Activated B cell treated with CpG ODN at 0.5 μM for 24 hours (primary cell): ENCODE measurements at regions not wholly inside any gene's neighbourhood (a gene's known extent, or its start where the extent isn't known, plus 50 kb on each side); places are given as distances from the start of the nearest gene placed in this dataset.

Experiments used
- ATAC-seq: fragments of 200-7000 bp; cut with Tn5 transposase; one replicate; pipeline ENCODE4 v1.10.0; 2021; ENCODE audit warnings: low read depth, mild to moderate bottlenecking, moderate library complexity
- CTCF ChIA-PET: fragments of 350-600 bp; sonication (Branson Sonifier 250); formaldehyde crosslinking; loops from one replicate; lab custom pipeline; 2021; ENCODE audit warnings: antibody characterized with exemption; lab: Charles Lee
- POLR2A ChIA-PET: fragments of 350-600 bp; sonication (Branson Sonifier 250); formaldehyde crosslinking; loops from one replicate; lab custom pipeline; 2021; ENCODE audit warnings: antibody characterized with exemption; lab: Charles Lee
- DNase-seq: peaks from one replicate; pipeline ENCODE4 v3.0.0; 2022
- H3K27ac Mint-ChIP-seq: one replicate; pipeline ENCODE4 v1.8.0; 2020; ENCODE audit warnings: mixed read lengths
- H3K27me3 Mint-ChIP-seq: one replicate; pipeline ENCODE4 v1.8.0; 2021; ENCODE audit warnings: mixed read lengths
- H3K36me3 Mint-ChIP-seq: one replicate; pipeline ENCODE4 v1.8.0; 2021; ENCODE audit warnings: low read depth, mixed read lengths
- H3K4me1 Mint-ChIP-seq: one replicate; pipeline ENCODE4 v1.8.0; 2021; ENCODE audit warnings: mixed read lengths
- H3K4me3 Mint-ChIP-seq: one replicate; pipeline ENCODE4 v1.8.0; 2020; ENCODE audit warnings: mild to moderate bottlenecking, mixed read lengths
- H3K9me3 Mint-ChIP-seq: one replicate; pipeline ENCODE4 v1.8.0; 2020; ENCODE audit warnings: mixed read lengths
- intact Hi-C: fragments of 100-400 bp; cut with micrococcal nuclease; formaldehyde crosslinking; loops from one replicate; pipeline ENCODE4 v1.15.1; 2024
- TF ChIP-seq, protein P1 (sequence below): fragments of 200-600 bp; IDR thresholded peaks from one replicate; pipeline ENCODE4 v1.8.0; 2022; ENCODE audit warnings: antibody characterized with exemption, mild to moderate bottlenecking

DNA sequence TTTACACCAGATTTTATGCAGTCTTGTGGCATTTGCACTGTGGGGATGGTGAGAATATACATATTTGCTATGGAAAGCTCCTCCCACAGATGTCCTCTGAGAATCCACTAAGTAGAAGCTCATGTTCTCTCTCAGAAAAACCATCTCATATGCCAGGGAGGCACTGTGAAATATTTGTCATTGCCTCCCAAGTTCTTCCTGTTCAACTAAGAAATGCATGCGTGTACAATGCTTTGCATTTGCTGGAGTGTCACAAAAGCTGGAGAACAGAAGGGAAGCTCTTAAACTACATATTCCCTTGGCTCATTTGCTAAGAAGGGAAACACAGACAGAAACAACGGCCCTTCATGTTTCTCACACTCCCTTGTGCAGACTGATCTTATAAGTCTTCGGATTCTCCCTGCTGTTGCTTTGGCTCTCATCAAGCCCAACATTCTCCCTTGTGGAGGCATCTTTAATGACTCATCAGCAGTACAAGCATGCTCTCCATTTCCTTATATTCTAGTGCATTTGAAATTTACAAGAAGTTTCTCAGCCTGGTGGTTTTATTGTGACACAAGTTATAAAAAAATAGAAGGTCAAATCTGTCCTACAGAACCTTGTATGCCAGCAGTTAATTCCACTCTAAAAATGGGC, 220.6 kb downstream of the TRIM36 start:
- H3K27me3 Mint-ChIP-seq = no peaks in the 10 kb centered on the region
- H3K4me1 Mint-ChIP-seq = peaks cover 20% of the 10 kb centered on the region
- ATAC-seq (no peak), DNase-seq (no peak)
- no peaks in the 10 kb centered on the region for H3K9me3 Mint-ChIP-seq
- H3K27ac Mint-ChIP-seq = no peak overlapping the region
- H3K4me3 Mint-ChIP-seq = no peak overlapping the region
- ChIA-PET POLR2A (no interaction called here), CTCF (no interaction called here)
- intact Hi-C loops = no loop called here
- H3K36me3 Mint-ChIP-seq = no peaks in the 10 kb centered on the region
- TF ChIP-seq, protein P1, sequence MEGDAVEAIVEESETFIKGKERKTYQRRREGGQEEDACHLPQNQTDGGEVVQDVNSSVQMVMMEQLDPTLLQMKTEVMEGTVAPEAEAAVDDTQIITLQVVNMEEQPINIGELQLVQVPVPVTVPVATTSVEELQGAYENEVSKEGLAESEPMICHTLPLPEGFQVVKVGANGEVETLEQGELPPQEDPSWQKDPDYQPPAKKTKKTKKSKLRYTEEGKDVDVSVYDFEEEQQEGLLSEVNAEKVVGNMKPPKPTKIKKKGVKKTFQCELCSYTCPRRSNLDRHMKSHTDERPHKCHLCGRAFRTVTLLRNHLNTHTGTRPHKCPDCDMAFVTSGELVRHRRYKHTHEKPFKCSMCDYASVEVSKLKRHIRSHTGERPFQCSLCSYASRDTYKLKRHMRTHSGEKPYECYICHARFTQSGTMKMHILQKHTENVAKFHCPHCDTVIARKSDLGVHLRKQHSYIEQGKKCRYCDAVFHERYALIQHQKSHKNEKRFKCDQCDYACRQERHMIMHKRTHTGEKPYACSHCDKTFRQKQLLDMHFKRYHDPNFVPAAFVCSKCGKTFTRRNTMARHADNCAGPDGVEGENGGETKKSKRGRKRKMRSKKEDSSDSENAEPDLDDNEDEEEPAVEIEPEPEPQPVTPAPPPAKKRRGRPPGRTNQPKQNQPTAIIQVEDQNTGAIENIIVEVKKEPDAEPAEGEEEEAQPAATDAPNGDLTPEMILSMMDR = no peak

DNA sequence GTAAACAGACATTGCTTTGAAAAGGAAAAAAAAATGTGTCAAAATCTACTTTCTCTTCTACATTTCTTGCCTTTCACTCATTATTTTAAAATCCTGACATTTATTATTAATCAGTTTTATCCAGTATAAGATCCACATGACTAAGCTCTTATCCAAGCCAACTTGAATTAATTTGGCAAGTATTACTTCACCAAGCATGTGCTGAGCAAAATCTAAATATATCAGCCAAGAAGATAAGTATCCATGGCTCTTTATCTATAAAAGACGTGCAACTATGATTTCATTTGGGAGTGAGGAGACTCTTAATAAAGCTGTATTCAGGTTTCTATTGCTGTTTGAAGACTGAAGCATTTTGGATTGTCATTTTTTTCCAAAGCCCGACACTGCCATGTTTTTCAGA, 221.3 kb downstream of the TRIM36 start:
- TF ChIP-seq, protein P1 = no peak
- ATAC-seq (no peak), DNase-seq (no peak)
- no peaks in the 10 kb centered on the region for H3K9me3 Mint-ChIP-seq
- ChIA-PET CTCF (no interaction called here), POLR2A (no interaction called here)
- H3K36me3 Mint-ChIP-seq = no peaks in the 10 kb centered on the region
- H3K4me1 Mint-ChIP-seq = peaks cover 13% of the 10 kb centered on the region
- no peak overlapping the region for H3K27ac Mint-ChIP-seq
- no peak overlapping the region for H3K4me3 Mint-ChIP-seq
- H3K27me3 Mint-ChIP-seq = no peaks in the 10 kb centered on the region
- intact Hi-C loops = no loop called here

DNA sequence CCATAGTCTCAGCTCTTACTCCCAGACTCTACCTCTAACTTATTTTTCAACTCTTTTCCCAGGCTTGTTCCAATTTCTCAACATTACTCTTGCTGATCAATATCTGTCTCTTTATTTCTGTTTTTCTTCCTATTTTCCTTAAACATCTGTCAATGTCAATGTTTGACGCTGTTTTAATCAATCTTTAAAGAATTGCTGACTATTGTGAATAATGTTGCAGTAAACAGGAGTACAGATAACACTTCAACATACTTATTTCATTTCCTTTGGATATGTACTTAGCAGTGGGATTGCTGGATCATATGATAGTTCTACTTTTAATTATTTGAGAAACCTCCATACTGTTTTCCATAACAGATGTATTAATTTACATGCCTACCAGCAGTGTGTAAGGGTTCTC, 229.0 kb downstream of the TRIM36 start:
- Mint-ChIP-seq H3K4me3 (no peak overlapping the region), H3K27me3 (no peaks in the 10 kb centered on the region), H3K36me3 (peaks cover 3% of the 10 kb centered on the region), H3K9me3 (peaks cover 27% of the 10 kb centered on the region), H3K27ac (no peak overlapping the region), H3K4me1 (no peaks in the 10 kb centered on the region)
- TF ChIP-seq, protein P1 = no peak
- intact Hi-C loops = no loop called here
- no peak for DNase-seq
- ChIA-PET POLR2A (no interaction called here), CTCF (no interaction called here)
- no peak for ATAC-seq

DNA sequence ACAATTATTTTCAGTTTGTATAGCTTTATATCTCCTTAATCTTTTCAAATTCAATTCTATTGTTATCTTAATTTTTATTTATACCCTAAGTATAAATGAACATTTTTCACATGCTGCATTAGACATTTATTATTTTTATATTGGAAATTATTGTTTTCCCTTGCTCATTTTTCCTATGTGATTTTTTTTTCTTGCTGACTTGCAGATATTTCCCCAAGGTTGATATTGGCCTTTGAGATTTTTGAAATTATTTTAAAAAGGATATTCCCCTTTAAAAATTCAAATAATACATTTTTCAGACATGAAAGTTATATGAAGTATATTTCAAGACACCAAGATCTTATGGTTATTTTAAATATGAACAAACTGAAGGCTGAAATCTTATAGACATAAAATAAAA, 234.2 kb downstream of the TRIM36 start:
- no peak overlapping the region for H3K27ac Mint-ChIP-seq

DNA sequence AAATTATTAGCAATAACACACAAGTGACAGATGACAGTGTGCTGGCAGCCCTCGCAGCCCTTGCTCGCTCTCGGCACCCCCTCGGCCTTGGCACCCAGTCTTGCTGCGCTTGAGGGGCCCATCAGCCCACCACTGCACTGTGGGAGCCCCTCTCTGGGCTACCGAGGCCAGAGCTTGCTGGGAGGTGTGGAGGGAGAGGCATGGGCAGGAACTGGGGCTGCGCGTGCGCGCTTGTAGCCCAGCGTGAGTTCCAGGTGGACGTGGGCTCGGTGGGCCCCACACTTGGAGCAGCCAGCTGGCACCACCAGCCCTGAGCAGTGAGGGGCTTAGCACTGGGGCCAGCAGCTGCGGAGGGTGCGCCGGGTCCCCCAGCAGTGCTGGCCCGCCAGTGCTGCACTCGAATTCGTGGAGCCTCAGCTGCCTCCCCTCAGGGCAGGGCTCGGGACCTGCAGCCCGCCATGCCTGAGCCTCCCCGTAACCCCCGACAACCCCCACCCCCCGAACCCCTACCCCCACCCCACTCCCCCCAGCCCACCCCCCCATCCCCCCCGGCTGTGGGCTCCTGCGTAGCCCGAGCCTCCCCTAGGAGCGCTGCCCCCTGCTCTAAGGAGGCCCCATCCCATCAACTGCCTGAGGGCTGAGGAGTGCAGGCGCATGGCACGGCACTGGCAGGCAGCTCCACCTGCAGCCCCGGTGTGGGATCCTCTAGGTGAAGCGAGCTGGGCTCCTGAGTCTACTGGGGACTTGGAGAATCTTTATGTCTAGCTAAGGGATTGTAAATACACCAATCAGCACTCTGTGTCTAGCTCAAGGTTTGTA, 240.9 kb downstream of the TRIM36 start:
- TF ChIP-seq, protein P1 = no peak
- DNase-seq (no peak), ATAC-seq (no peak)
- H3K27ac Mint-ChIP-seq = no peak overlapping the region
- ChIA-PET POLR2A (no interaction called here), CTCF (no interaction called here)
- no peaks in the 10 kb centered on the region for H3K27me3 Mint-ChIP-seq
- H3K9me3 Mint-ChIP-seq = no peaks in the 10 kb centered on the region
- no peaks in the 10 kb centered on the region for H3K36me3 Mint-ChIP-seq
- no peaks in the 10 kb centered on the region for H3K4me1 Mint-ChIP-seq
- H3K4me3 Mint-ChIP-seq = no peak overlapping the region
- intact Hi-C loops = no loop called here

More for the DNA sequence above, 234.2 kb downstream of the TRIM36 start:
- H3K9me3 Mint-ChIP-seq = peaks cover 18% of the 10 kb centered on the region
- ATAC-seq (no peak), DNase-seq (no peak)
- H3K4me3 Mint-ChIP-seq = no peak overlapping the region
- no peaks in the 10 kb centered on the region for H3K27me3 Mint-ChIP-seq
- intact Hi-C loops = no loop called here
- ChIA-PET POLR2A (no interaction called here), CTCF (no interaction called here)
- H3K36me3 Mint-ChIP-seq = peaks cover 3% of the 10 kb centered on the region
- TF ChIP-seq, protein P1 = no peak
- H3K4me1 Mint-ChIP-seq = no peaks in the 10 kb centered on the region
